Keratinocyte (primary cell): ENCODE measurements at regions not wholly inside any gene's neighbourhood (a gene's known extent, or its start where the extent isn't known, plus 50 kb on each side); places are given as distances from the start of the nearest gene placed in this dataset.

Experiments
- CTCF ChIP-seq, 3 experiments: IDR thresholded peaks in 1 of 3; conservative IDR thresholded peaks in 1 of 3; optimal IDR thresholded peaks in 1 of 3; 2 replicates in 2 of 3; 3 replicates in 1 of 3; pipeline versions ENCODE3 to v1.5.1; 2011; ENCODE audit warnings: low read length in 3 of 3, mild to moderate bottlenecking in 3 of 3, moderate library complexity in 2 of 3, control low read depth in 1 of 3, inconsistent platforms in 1 of 3; ENCODE audit not compliant: insufficient read depth in 2 of 3; ENCODE audit errors: extremely low read depth in 1 of 3
- EZH2 ChIP-seq: IDR thresholded peaks from one replicate; pipeline ENCODE4 v1.6.1; 2012; ENCODE audit warnings: inconsistent platforms, mild to moderate bottlenecking, low read length, moderate library complexity

GRCh38 chr11:90911192-90911591 is 688.3 kb upstream of the CHORDC1 start:
- TF ChIP-seq CTCF (optimal IDR thresholded peaks at IDR 0.05 in 1 of 3, IDR thresholded peaks at IDR 0.05 in 1 of 3, conservative IDR thresholded peaks at IDR 0.05 in 1 of 3; ENCODE audit: extremely low read depth in 1 of 3, insufficient read depth in 2 of 3, low read length in 3 of 3), result no peak
- TF ChIP-seq EZH2, result no peak
